NB4 (cell line): ENCODE measurements at regions not wholly inside any gene's neighbourhood (a gene's known extent, or its start where the extent isn't known, plus 50 kb on each side); places are given as distances from the start of the nearest gene placed in this dataset.

Experiments
- CTCF ChIP-seq: IDR thresholded peaks from one replicate; pipeline ENCODE4 v1.5.1; 2012; ENCODE audit warnings: low read depth, low read length
- MAX ChIP-seq: IDR thresholded peaks from 2 replicates; pipeline ENCODE4 v1.6.1; 2011; ENCODE audit warnings: low read depth, low read length
- POLR2A ChIP-seq: IDR thresholded peaks from 2 replicates; pipeline ENCODE4 v1.6.1; 2011; ENCODE audit warnings: mild to moderate bottlenecking; ENCODE audit not compliant: insufficient read length; ENCODE audit errors: extremely low read depth

DNA sequence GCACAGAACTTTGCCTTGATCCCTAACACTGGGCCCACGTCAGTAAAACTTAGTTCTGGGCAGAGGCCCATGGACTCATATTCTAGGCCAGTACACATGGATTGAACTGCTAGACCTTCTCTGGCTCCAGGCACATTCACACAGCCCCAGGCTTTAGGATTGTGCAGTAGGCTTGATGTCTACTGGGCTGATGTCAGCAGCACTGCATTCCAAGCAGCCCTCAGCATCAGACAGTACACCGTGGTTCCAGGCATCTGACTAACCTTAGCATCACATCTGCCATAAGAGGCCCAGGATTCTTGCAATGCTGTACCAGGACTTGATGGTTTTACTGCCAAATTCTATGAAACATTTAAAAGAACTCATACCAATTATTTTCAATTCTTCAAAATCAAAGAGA, 301.9 kb downstream of the CCER1 start:
- TF ChIP-seq CTCF (no peak), POLR2A (no peak), MAX (no peak)
